ENCODE measurements at regions not wholly inside any gene's neighbourhood (a gene's known extent, or its start where the extent isn't known, plus 50 kb on each side); places are given as distances from the start of the nearest gene placed in this dataset.

DNA sequence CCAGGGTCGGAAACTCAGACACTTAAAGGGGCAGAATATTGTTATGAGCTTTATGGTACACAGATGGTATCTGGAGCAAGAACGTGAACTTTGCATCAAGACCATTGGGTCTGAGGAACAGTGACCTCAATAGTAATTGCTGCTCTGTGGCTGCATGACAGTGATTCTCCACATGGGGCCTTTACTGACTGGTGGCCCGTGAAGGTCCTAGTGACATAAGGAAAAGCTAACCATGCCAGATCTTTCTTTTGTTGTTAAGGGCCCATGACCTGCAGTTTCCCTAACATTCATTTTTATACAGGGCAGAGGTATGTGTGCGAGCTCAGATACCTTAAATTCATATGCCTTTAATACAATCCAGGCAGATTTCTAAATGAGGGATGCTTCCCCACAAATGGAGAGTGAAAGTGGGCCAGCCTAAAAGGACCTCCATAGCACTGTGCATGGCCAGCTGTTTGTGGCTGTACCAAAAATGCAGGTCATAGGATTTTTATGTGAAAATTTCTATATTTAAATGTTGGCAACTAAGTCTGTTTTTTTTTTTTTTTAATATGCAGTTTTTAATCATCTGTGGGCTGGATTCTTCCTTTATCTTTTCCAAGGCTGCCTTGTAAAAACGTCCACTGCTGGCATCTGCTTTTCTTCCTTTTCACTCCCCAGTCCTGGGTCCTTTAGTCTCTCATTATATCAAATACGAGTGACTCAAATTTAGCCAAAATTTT, 188.0 kb upstream of the IL12A start:
- peak; percentile 47 for DNase-seq

DNA sequence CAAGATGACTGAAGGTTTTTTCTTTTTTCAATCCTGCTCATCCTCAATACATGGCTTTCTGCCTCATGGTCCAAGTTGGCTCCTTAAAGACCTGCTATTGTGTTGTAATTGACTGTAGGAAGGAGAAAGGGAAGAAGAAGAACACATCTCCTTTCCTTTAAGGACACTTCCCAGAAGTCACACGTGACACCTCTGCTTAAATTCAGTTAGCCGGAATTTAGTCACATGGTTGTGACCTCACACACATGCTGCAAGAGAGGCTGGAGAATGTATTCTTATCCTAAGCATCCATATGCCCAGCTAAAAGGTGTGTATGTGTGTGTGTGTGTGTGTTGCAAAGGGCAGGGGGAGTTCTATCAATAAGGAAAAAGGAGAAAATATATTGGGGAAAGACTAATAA, 185.8 kb upstream of the IL12A start:
- no peak for DNase-seq

DNA sequence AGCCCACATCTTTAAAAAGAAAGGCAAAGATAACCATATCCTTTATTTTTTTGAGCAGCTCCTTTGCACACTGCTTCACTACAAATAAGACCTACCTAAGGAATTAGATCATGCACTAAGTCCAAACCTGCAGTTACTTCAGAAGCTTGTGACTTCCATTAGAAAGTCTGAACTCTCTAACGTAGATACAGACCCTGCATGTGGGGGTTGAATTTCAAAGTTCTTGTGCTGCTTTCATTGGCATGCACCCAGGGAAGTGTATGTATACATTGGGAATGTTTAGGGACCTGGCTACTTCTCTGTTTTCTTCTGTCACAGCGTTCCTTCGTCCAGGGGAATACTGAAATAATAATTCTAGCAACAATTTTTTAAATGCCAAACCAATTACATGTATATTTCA, 185.2 kb upstream of the IL12A start:
- no peak for DNase-seq

DNA sequence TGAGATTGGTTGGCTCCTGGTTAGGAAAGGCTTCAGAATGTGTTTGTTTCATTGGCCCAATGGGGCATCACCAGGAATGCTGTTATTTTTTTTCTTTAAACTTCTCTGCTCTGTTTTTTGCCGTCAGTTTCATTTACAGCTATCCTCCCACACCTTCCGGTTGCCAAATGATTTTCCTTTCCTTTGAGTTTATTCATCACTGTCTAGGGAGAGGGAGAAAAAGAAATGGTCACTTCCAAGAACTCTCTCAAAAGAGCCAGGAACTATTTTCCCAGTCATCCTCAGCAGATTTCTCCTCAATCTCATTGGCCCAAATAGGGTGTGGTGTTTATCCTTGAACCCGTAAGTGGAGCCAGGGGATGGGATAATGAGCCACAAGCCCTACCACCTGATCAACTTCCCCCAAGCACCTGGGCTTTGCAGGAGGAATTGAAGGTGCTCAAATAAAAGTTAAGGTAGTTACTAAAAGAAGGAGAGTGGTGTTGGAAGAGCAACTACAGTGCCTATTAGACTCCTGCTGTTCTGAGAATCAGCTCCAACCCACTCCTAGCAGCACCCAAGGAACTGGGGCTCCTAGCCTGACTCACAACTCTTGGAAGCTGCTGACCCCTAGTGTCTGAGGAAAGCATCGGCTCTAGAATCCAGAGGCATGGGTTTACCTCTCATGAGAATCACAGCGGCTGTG, 183.8 kb upstream of the IL12A start:
- peak; percentile 88 for DNase-seq

DNA sequence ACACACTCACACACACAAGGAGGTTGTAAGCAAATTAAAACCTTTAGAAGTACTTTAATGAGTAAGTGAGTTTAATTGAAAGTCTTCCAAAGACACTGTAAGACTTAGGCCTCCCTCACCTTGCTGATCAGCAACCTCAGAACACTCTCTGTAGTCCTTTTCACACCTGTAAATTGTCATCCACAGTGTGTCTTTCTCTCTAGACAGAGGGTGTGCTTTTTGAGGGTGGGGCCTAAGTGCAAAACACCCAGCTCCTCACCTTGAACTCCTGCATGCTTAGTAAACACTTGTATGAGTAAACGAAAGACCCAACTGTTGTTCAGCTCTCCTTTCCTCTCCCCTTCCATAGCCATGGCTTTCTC, 183.2 kb upstream of the IL12A start:
- DNase-seq = no peak

DNA sequence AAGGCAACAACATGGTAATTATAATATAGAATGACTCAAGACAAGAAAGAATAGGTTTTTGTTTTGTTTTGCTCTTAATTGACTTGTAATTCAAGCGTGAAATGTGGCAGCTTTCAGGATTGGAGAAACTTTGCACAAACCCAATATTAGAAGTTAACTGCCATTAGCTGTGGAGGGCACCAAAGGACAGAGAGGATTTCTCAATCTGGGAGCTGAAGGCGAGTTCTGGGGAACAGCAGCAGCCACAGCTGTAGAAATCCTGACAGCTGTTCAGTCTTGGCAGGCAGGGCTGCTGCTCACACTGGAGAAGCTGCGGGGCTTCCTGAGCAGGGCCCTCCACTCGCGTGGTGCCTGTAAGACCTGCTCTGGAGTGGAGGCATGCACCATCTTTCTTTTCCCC, 182.2 kb upstream of the IL12A start:
- DNase-seq = no peak

DNA sequence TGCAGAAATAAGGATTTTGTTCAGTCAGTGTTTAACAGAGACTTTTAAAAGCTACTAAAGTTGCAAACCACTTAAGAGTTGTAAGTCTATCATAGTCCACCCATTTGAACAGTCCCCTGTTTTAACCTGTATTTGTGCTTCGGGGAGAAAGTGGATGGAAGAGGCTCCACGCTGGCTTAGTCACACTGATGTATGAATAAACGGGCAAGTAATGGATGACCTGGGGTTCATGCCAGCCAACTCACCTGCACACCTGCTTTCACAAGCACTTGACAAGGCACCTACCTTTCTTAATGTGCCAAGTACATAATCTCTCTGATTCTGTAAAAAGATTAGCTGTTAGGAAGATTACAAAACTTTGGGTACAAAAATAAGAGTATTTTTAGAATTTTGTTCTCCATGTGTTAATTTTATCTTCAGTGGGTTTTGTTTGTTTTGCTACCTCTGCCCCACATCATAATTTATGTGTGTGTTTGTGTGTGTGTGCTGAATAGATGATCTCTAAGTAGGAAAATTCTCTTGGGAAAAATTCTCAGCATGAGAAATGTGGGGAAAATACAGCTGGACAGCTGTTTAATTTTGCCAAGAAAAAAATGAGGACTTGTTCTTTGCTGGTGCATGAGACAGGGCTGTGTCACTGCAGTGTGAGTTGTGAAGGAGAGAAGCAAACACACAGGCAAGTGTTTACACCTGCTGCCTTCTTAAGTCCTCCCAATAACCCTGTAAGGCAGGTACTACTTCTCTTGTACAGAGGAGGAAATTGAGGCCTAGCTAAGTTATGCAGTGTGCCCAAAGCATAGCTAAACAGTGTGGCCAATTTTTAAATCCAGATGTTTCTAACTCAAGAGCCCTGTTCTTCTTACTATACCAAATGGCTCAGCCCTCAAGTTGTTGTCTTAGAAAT, 181.2 kb upstream of the IL12A start:
- no peak for DNase-seq

DNA sequence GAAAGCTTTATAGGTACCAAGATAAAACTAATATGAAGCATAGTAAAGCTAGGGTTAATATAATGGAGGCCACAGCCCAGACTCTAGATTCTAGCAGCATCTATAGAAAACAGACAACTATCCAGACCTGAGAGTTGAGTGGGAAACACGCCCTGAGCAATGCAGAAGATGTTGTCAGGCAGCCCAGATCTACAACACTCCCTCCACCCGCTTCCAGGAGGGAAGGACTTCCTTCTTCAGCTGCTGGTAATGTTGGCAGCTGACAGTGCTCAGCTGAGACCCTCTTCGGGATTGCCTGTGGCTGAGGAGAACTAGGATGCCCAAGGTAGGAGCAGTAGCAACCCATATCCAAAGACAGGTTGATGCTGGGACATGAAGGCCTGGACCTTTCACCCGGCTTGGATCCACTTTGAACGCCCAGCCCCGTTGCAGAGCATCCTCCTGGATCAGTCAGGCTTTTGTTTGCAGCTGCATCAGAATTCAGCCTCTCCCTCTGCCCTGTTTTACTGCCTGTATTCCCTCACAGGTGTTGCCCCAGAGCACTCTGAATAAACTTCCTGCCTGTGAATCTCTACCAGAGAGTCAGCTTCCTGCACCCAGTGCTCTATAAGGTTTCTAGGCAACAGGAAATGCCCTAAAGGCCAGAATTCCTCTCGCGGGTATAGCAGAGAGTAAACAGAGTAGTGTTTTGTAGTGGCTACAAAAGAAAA, 174.7 kb upstream of the IL12A start:
- DNase-seq = peak; percentile 89

DNA sequence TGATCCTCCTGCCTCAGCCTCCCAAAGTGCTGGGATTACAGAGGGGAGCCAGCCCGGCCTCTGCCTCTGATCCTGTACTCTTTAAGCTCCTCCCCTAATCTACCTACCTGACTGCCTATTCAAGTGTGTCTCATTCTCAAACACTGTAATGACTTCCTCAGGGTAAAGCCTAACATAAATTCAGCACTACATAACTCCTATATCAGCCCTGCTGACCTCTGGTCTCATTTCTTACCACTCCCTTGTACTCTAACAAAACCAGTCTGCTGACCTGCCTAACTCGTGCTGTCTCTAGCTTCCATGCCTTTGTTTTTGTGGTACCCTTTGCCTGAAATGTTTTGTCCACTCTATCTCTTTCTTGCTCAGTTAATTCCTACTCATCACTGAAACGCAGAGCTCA, 172.1 kb upstream of the IL12A start:
- no peak for DNase-seq

DNA sequence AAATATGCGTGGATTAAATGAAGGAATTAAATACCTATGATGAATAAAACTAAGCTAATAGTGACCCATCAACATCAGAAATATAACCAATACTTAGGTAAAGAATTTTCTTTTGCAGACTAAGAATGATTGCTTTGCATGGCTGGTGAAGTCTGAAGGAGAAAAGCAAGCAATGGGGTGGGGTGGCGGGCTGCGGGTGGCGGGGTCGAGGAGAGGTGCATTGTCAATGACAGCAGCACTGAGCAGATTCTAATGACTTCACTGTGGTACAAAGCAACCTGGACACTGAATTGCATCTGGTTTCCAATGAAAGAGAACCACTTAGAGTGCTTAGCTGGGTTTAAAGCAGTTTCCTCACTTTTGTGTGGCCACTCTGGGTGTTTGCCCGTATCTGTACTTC, 171.5 kb upstream of the IL12A start:
- no peak for DNase-seq

DNA sequence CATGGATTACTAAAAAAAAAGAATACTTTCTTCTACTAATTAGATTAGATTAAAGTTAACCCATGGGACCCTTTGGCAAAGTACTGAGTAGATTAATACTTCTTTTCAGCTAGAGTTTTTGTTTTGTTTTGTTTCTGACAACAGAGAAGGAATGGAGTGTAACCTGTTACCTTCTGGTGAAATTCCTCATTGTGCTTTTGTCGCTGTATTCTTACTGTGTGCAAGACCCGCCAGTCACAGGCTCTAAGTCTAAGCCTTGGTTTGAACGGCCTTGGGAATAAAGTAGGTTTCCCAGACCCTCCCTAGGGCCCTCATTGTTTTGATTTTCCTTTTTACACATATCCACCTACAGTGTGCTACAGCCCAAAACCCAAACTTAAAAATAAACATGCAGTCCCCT, 171.1 kb upstream of the IL12A start:
- DNase-seq = no peak

DNA sequence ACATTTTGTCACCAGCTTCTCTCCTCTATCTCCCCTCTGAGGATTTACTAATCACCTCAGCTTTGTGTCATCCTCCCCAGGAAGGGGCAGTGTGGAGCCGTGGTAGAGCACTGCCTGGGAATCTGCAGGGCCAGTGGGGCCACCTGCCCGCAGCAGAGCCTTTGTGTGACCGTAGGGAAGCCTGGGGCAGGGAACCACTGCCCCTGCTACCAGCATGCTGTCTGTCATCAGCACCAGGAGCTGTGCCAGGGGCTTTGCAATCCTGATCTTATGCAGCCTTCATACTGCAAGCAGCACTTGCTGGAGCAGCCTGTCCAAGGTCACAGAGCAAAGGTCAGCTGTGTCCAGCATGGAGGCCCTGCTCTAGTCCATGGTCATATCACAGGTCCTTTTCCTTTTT, 170.2 kb upstream of the IL12A start:
- peak; percentile 79 for DNase-seq

DNA sequence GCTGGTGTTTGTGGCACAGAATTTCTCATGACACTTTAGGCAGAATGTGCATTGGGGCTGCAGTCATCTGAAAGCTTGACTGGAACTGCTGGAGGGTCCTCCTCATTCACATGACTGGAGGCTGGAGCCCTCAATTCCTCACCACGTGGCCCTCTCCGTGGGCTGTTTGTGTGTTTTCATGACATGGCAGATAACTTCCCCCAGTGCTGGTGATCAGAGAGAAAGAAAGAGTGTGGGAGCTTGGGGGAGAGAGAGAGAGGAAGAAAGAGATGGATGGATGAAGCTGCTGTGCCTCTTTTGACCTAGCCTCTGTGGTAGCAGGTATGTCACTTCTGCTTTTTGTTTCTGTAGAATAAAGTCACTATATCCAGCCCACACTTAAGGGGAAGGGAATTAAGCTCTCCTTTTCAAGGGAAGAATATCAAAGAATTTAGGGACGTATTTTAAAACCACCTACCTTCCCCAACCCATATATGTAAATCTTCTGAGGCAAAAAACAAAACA, 169.6 kb upstream of the IL12A start:
- no peak for DNase-seq

DNA sequence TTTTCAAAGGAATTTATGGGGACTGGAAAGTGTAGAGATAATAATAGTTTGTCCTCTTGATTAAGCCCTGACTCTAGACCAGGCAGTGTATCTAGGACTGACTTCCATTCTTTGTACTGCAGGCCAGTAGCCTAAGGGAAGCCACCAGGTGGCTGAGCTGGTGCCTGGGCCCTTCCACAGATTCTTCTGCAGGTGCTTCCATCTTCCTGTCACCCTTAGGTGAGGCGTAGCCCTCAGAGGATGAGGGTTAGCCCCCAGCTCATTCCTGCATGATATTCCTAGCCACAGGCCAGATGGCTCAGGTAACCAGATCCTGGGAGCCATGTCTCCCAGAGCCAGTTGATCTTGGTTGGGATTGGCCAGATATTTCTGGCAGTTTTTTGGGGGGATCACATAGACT, 169.0 kb upstream of the IL12A start:
- DNase-seq = no peak

DNA sequence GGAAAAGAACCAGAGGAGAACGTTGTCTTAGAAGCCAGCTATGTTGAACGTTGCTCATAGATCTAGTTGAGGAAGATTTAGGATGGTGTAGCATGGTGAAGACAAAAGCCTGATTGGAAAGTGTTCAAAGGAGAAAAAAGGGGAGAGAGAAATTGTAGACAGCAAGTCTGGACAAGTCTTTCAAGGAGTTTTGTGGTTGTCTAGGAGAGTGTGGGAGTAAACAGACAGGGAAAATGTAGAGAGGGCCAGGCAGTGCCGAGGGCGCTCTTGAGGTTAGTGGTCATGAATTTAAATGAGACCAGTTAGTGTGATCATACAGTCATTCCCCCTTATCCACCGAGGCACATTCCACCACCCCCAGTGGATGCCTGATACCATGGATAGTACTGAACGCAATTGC, 167.5 kb upstream of the IL12A start:
- DNase-seq = no peak

DNA sequence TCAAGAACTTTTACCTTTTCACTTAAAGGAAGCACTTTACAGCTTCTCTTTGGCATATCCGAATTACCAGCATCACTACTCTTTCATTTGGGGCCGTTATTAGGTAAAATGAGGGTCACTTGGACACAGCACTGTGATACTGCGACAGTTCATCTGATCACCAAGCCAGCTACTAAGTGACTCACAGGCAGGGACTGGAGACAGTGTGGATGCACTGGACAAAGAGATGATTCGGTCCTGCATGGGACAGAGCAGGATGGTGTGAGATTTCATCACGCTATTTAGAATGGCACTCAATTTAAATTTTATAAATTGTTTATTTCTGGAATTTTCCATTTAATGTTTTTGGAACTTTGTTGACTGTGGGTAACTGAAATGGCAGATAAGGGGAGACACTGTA, 166.9 kb upstream of the IL12A start:
- DNase-seq = no peak

DNA sequence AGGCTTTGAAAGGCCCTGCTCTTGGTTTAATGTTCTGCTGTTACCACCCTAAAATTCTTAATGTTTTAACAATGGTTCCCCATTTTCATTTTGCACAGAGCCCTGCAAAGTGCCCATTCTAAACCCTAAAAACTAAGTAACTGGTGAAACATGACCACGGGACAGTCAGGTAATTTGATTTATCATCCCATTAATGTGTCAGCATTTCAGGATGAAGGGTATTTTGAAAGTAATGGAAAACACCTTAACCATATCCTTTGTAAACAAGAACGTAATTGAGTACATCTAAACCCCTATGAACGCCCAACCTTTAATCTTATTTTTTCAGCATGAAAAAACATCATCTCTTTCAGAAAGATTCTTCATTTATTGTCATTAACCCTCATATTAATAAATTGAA, 164.9 kb upstream of the IL12A start:
- no peak for DNase-seq

DNA sequence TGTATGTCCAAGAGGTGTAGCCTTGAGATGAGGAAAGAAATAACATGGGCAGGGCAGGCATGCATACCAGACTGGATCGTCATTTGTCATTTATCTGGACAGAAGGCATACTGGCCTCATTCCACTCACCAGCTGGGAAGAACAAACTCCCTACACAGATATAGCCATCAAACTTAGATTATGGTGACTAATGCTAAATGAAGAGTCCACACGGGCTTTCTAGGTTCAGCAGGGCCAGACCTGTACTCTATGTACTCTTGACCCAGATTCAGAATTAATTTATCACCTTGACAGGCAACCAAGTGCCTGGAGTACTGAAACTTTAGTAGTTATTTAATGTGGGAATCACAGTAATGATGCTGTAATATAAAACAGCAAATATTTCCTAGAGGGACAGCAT, 164.3 kb upstream of the IL12A start:
- no peak for DNase-seq

DNA sequence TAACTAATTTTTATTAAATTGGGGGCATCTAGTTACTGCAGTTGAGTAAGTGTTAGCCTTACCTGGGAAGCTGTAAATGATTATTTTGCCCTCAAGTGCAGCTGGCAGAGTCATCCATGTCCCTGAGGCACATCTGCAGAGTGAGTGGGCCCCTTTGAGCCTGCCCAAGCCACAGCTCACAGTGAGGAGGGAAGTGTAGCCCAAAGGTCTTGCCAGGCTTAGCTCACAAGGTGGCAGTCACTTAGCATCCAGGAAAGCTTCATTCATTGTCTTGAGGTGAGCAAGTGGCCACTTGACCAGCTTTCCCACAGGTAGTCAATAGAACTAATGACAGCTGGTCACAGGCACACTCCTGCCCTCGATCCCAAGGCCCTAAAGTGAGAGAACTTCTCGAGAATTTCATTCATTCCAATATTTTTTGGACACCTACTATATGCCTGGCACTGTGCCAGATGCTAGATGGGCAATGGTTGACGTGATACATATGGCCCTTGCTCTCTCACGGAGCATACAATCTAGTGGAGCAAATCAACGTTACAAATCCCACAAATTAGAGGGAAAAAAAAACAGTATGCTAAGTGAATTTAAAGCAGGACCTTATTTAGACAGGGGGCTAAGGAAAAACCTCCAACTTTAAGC, 163.3 kb upstream of the IL12A start:
- DNase-seq = no peak

DNA sequence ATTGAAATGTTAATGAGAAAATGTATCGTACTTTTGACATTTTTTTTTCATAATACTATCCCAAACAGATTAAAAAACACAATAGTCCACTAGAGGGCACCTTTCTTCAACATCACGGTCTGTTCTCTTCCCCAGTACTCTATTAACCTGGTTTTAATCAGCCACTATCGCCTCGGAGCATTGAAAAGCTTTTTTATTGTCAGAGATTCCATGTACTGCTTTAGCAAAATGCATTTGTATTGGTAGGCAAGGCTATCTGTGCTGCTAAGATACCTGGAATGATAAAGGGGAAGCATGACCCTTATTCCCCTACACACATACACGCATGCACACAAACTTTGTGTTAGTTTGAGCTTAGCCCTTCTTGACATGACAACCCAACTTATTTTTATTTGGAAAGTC, 160.1 kb upstream of the IL12A start:
- peak; percentile 75 for DNase-seq

DNA sequence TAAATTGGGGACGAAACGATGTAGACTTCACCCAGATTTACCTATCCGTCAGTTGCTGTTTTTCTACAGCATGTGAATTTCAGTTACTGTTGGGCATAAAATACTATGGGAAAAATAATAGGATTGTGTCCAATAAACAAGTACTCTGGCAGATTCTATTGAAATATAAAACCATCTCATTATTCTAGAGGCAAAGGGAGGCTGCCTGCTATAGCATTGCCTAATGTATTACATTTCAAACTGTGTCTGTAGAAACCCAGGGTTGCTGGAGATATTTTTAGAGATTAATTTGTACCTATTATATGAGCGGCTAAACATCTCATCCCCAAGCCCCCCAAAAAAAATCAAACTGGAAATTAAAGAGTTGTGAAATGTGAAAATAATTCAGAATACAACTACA, 159.6 kb upstream of the IL12A start:
- no peak for DNase-seq

DNA sequence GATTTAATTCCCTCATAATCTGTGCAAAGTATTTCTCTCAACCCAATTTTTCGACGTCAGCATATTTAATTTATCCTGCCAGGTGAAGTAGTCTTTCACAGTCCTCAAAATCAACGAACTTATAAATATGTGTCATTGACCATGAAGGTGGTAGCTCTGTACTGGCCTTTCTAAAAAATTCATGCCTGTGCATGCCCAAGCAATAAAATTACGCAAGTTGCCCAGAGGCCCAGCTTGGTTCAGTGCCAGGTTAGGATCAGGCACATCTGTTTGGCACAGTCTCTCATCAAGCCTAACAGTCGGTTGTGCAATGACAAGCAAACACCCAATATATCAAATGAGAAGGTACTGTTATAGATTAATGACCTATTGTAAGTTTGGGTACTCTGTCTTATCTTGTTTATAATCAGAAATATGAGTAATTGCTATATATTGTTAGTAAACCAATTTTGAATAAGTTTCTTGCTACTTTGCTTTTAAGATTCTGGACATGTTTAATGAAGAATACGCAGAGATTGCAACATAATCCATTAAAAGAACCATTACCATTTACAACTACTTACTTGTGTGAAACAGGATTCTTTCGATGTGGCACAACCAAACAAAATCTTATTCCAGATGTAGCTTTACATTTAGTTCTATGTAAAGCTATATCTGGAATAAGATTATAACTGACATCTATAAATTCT, 159.0 kb upstream of the IL12A start:
- DNase-seq = peak; percentile 72
